HepG2 (cell line): ENCODE measurements at regions not wholly inside any gene's neighbourhood (a gene's known extent, or its start where the extent isn't known, plus 50 kb on each side); places are given as distances from the start of the nearest gene placed in this dataset.

Experiments
- ATAC-seq: fragments of 200-7000 bp; cut with Tn5 transposase; 3 replicates; pipeline ENCODE4 v1.9.1; 2020; ENCODE audit warnings: mild to moderate bottlenecking, moderate library complexity
- BruUV-seq: library from RNA; stranded (reverse); fragments of 400-500 nt; replicated peaks from 2 replicates; lab custom pipeline; 2021; lab: Mats Ljungman, UMichigan
- CTCF ChIA-PET: fragments of 300-600 bp; formaldehyde crosslinking; extraction: SDS; loops from one replicate; lab custom pipeline; 2021; ENCODE audit warnings: low total read pairs, inconsistent platforms, low intra/inter-chr PET ratio; lab: Yijun Ruan, JAX
- POLR2A ChIA-PET: fragments of 350-600 bp; sonication (Branson Sonifier 250); formaldehyde crosslinking; loops from one replicate; lab custom pipeline; 2020; ENCODE audit warnings: antibody characterized with exemption, inconsistent platforms; lab: Yijun Ruan, JAX
- DNase-seq: peaks from one replicate; pipeline ENCODE4 v3.0.0-alpha.2; 2015; ENCODE audit warnings: low spot score
- FAIRE-seq: peaks from 3 replicates; lab custom pipeline; 2011; peaks lifted over from hg19 to GRCh38; lab: Jason Lieb, UNC
- H2AFZ ChIP-seq: one replicate; pipeline ENCODE4 v1.6.1; 2011; ENCODE audit warnings: low read length, inconsistent platforms
- H3K27ac ChIP-seq: fragments of 300-600 bp; 3 replicates; pipeline ENCODE4 v1.8.0; 2011; ENCODE audit warnings: mixed run types, mild to moderate bottlenecking, mixed read lengths, low read length, inconsistent platforms; ENCODE audit not compliant: insufficient read depth; ENCODE audit errors: extremely low read length
- H3K27me3 ChIP-seq, 2 experiments: fragments of 200-600 bp in 1 of 2; 2 replicates in 1 of 2; 3 replicates in 1 of 2; pipeline versions ENCODE4 v1.6.0 to v1.8.0; 2011; ENCODE audit warnings: low read length in 2 of 2, mild to moderate bottlenecking in 2 of 2, moderate library complexity in 2 of 2, inconsistent platforms in 1 of 2; ENCODE audit not compliant: insufficient read depth in 2 of 2, control insufficient read depth in 1 of 2
- H3K36me3 ChIP-seq, 2 experiments: fragments of 200-600 bp in 1 of 2; replicated peaks in 1 of 2; 2 replicates in 1 of 2; 3 replicates in 1 of 2; pipeline versions ENCODE4 v1.5.1 to v1.8.0; 2011; ENCODE audit warnings: low read length in 2 of 2, inconsistent platforms in 1 of 2; ENCODE audit not compliant: insufficient read depth in 2 of 2, control insufficient read depth in 1 of 2
- H3K4me1 ChIP-seq: 2 replicates; pipeline ENCODE4 v1.5.1; 2012; ENCODE audit warnings: low read length, inconsistent platforms; ENCODE audit not compliant: insufficient read depth
- H3K4me2 ChIP-seq: 2 replicates; pipeline ENCODE4 v1.6.0; 2011; ENCODE audit warnings: low read depth, low read length, inconsistent platforms
- H3K4me3 ChIP-seq, 3 experiments: fragments of 200-600 bp in 1 of 3; sonication (generic), shearing (Covaris generic) in 1 of 3; replicated peaks in 1 of 3; 2 replicates each; pipeline ENCODE4 v1.5.1; 2011 to 2016; ENCODE audit warnings: low read length in 3 of 3, inconsistent platforms in 2 of 3, low read depth in 2 of 3, mild to moderate bottlenecking in 2 of 3, control low read depth in 1 of 3, mixed read lengths in 1 of 3; ENCODE audit not compliant: insufficient read depth in 1 of 3
- H3K79me2 ChIP-seq: one replicate; pipeline ENCODE4 v1.6.1; 2011; ENCODE audit warnings: low read length, inconsistent platforms; ENCODE audit not compliant: insufficient read depth
- H3K9ac ChIP-seq: 2 replicates; pipeline ENCODE4 v1.6.0; 2011; ENCODE audit warnings: mild to moderate bottlenecking, low read depth, low read length, inconsistent platforms; ENCODE audit not compliant: insufficient read depth
- H3K9me3 ChIP-seq: 2 replicates; pipeline ENCODE4 v1.5.1; 2012; ENCODE audit warnings: mild to moderate bottlenecking, low read length
- H4K20me1 ChIP-seq: 2 replicates; pipeline ENCODE4 v1.6.0; 2011; ENCODE audit warnings: inconsistent platforms, mild to moderate bottlenecking, low read length, moderate library complexity; ENCODE audit not compliant: insufficient read depth
- CENPT ChIP-seq: sonication (generic); formaldehyde crosslinking; IDR thresholded peaks from 2 replicates; pipeline ENCODE4 v1.8.0; 2022; ENCODE audit warnings: low read depth, mild to moderate bottlenecking, moderate library complexity, missing genetic modification reagents
- ETV5 ChIP-seq: IDR thresholded peaks from 2 replicates; pipeline ENCODE4 v1.6.1; 2018; ENCODE audit warnings: missing biosample characterization, missing genetic modification reagents, inconsistent platforms, borderline replicate concordance
- JUND ChIP-seq: sonication (generic); formaldehyde crosslinking; IDR thresholded peaks from 2 replicates; pipeline ENCODE4 v1.8.0; 2022; ENCODE audit warnings: mild to moderate bottlenecking, missing genetic modification reagents
- PCBP1 ChIP-seq: fragments of 200-400 bp; formaldehyde crosslinking; IDR thresholded peaks from 2 replicates; pipeline ENCODE4 v1.6.1; 2017; ENCODE audit warnings: mild to moderate bottlenecking, low read depth, low read length, borderline replicate concordance
- PLSCR1 ChIP-seq: sonication (generic); formaldehyde crosslinking; IDR thresholded peaks from 2 replicates; pipeline ENCODE4 v1.5.0; 2020; ENCODE audit warnings: missing genetic modification reagents, mild to moderate bottlenecking, borderline replicate concordance
- RNF219 ChIP-seq: sonication (generic); formaldehyde crosslinking; IDR thresholded peaks from 2 replicates; pipeline ENCODE4 v1.5.0; 2020; ENCODE audit warnings: mild to moderate bottlenecking, missing genetic modification reagents
- SIX4 ChIP-seq: sonication (generic); formaldehyde crosslinking; IDR thresholded peaks from 2 replicates; pipeline ENCODE4 v1.4.0; 2020; ENCODE audit warnings: missing genetic modification reagents
- SMYD3 ChIP-seq: sonication (generic); formaldehyde crosslinking; IDR thresholded peaks from 2 replicates; pipeline ENCODE4 v1.8.1; 2023; ENCODE audit warnings: mild to moderate bottlenecking, missing genetic modification reagents
- SP140L ChIP-seq: sonication (generic); formaldehyde crosslinking; IDR thresholded peaks from 2 replicates; pipeline ENCODE4 v1.4.0; 2020; ENCODE audit warnings: missing genetic modification reagents, borderline replicate concordance
- TSC22D2 ChIP-seq: sonication (generic); formaldehyde crosslinking; IDR thresholded peaks from 2 replicates; pipeline ENCODE4 v1.5.1; 2020; ENCODE audit warnings: missing genetic modification reagents, mild to moderate bottlenecking, borderline replicate concordance
- ZNF276 ChIP-seq: sonication (generic); formaldehyde crosslinking; IDR thresholded peaks from 2 replicates; pipeline ENCODE4 v1.4.0; 2020; ENCODE audit warnings: mild to moderate bottlenecking, low read depth, missing genetic modification reagents
- ZNF281 ChIP-seq: sonication (generic); formaldehyde crosslinking; IDR thresholded peaks from 2 replicates; pipeline ENCODE4 v1.4.0; 2020; ENCODE audit warnings: missing genetic modification reagents, borderline replicate concordance
- ZNF614 ChIP-seq: IDR thresholded peaks from 2 replicates; pipeline ENCODE4 v1.6.1; 2018; ENCODE audit warnings: missing biosample characterization, missing genetic modification reagents, inconsistent platforms, borderline replicate concordance
- ZNF652 ChIP-seq: IDR thresholded peaks from 2 replicates; pipeline ENCODE4 v1.6.1; 2016; ENCODE audit warnings: low read depth, borderline replicate concordance
- ZNF775 ChIP-seq: sonication (generic); formaldehyde crosslinking; IDR thresholded peaks from 2 replicates; pipeline ENCODE4 v1.4.0; 2020; ENCODE audit warnings: missing genetic modification reagents, mild to moderate bottlenecking, moderate library complexity, borderline replicate concordance
- ZNF841 ChIP-seq: sonication (generic); formaldehyde crosslinking; IDR thresholded peaks from 2 replicates; pipeline ENCODE4 v1.8.1; 2023; ENCODE audit warnings: missing genetic modification reagents, borderline replicate concordance
- WGBS: methylation state at CpG from one replicate; pipeline ENCODE4 v1.1.6; 2017; ENCODE audit warnings: low lambda C conversion rate; 5-methylcytosine and 5-hydroxymethylcytosine counted together
- in situ Hi-C: cut with HindIII; loops from 2 replicates; pipeline ENCODE4 v1.10.0; 2017; ENCODE audit warnings: low pct_unique_long_range_greater_than_20kb; ENCODE audit not compliant: extremely low pct_ligation_motif_present
- intact Hi-C: fragments of 100-400 bp; cut with micrococcal nuclease; formaldehyde crosslinking; loops from one replicate; pipeline ENCODE4 v1.10.0; 2022; ENCODE audit not compliant: unreplicated experiment

- H2AFZ ChIP-seq, result no peak overlapping the region
- FAIRE-seq (no peak), DNase-seq (no peak), ATAC-seq (no peak)
- POLR2A ChIA-PET, result no interaction called here
- no peaks in the 10 kb centered on the region for H3K36me3 ChIP-seq
- no peak overlapping the region for H3K4me2 ChIP-seq
- H4K20me1 ChIP-seq, result no peaks in the 10 kb centered on the region
- H3K9ac ChIP-seq, result no peak overlapping the region
- no peaks in the 10 kb centered on the region for H3K79me2 ChIP-seq
- H3K4me1 ChIP-seq, result peaks cover 14% of the 10 kb centered on the region; the same call in 1 of the 2 replicates
- no peaks in the 10 kb centered on the region for H3K9me3 ChIP-seq
- intact Hi-C loops, result no loop called here
- 79% methylated on average over 3 of the region's 3 CpGs for WGBS
- BruUV-seq, result no TSS peak
- no peak overlapping the region for H3K4me3 ChIP-seq
- H3K27me3 ChIP-seq, result no peaks in the 10 kb centered on the region
- in situ Hi-C loops, result no loop called here
- CTCF ChIA-PET, result no interaction called here
- H3K27ac ChIP-seq, result no peak overlapping the region
- TF ChIP-seq SP140L (no peak), ZNF841 (CRISPR knock-in tag) (no peak), ZNF276 (CRISPR knock-in tag) (no peak), TSC22D2 (CRISPR knock-in tag) (no peak), ZNF614 (CRISPR knock-in tag) (no peak), CENPT (CRISPR knock-in tag) (no peak), PCBP1 (no peak), ZNF775 (CRISPR knock-in tag) (no peak), SIX4 (CRISPR knock-in tag) (no peak), PLSCR1 (CRISPR knock-in tag) (no peak), ETV5 (CRISPR knock-in tag) (no peak), ZNF652 (CRISPR knock-in tag) (no peak), ZNF281 (CRISPR knock-in tag) (no peak), RNF219 (CRISPR knock-in tag) (no peak), JUND (CRISPR knock-in tag) (no peak), SMYD3 (no peak)
Observed at GRCh38 chr1:84086616-84087015, 57.5 kb upstream of the PRKACB start.
